Kidney (tissue), 13 donors: ENCODE measurements at regions not wholly inside any gene's neighbourhood (a gene's known extent, or its start where the extent isn't known, plus 50 kb on each side); places are given as distances from the start of the nearest gene placed in this dataset.

Experiments
- DNase-seq, 5 donors: peaks; one replicate each; pipeline ENCODE4 v3.0.0-alpha.2; 2013 to 2020
- FAIRE-seq: peaks from 2 replicates; lab custom pipeline; 2012; peaks lifted over from hg19 to GRCh38; lab: Jason Lieb, UNC
- H3K27ac ChIP-seq, 2 donors: one replicate each; pipeline ENCODE4 v1.7.0; 2013; ENCODE audit warnings: low read depth in 2 of 2, low read length in 2 of 2, inconsistent platforms in 1 of 2
- H3K27me3 ChIP-seq: one replicate; pipeline ENCODE4 v1.7.1; 2013; ENCODE audit warnings: low read length, inconsistent platforms; ENCODE audit not compliant: control insufficient read depth, insufficient read depth
- H3K36me3 ChIP-seq, 3 donors: one replicate each; pipeline versions ENCODE4 v1.7.0 to v1.7.1; 2013; ENCODE audit warnings: low read length in 3 of 3, control low read depth in 1 of 3, inconsistent platforms in 1 of 3; ENCODE audit not compliant: insufficient read depth in 3 of 3, control insufficient read depth in 2 of 3
- H3K4me1 ChIP-seq, 3 donors: one replicate each; pipeline versions ENCODE4 v1.7.0 to v1.7.1; 2013; ENCODE audit warnings: low read length in 3 of 3, inconsistent platforms in 1 of 3, low read depth in 1 of 3; ENCODE audit not compliant: control insufficient read depth in 2 of 3, insufficient read depth in 2 of 3
- H3K4me3 ChIP-seq, 3 donors: one replicate each; pipeline versions ENCODE4 v1.7.0 to v1.8.1; 2013; ENCODE audit warnings: low read length in 3 of 3, control low read depth in 1 of 3, inconsistent platforms in 1 of 3
- H3K9ac ChIP-seq, 3 donors: one replicate each; pipeline versions ENCODE4 v1.7.0 to v1.7.1; 2013; ENCODE audit warnings: low read length in 3 of 3, control low read depth in 1 of 3, inconsistent platforms in 1 of 3
- H3K9me3 ChIP-seq, 3 donors: one replicate each; pipeline versions ENCODE4 v1.7.0 to v1.7.1; 2013; ENCODE audit warnings: low read length in 3 of 3, control low read depth in 1 of 3, inconsistent platforms in 1 of 3; ENCODE audit not compliant: control insufficient read depth in 2 of 3, insufficient read depth in 1 of 3
- intact Hi-C: fragments of 100-400 bp; cut with DNase I; formaldehyde crosslinking; loops from one replicate; pipeline ENCODE4 v1.11.1; 2022
- TF ChIP-seq, protein P1 (sequence below): IDR thresholded peaks from 3 replicates; pipeline ENCODE4 v1.5.1; 2012; ENCODE audit warnings: mild to moderate bottlenecking, moderate library complexity, borderline replicate concordance; ENCODE audit not compliant: insufficient read depth; ENCODE audit errors: extremely low read depth
- donor health status: control.
- donor health status: control.
- donor health status: control.
- donor health status: control.
- donor health status: control.
- donor health status: DM: yes; HTN: yes; CAD: no.
- donor health status: Normal renal cell carcinoma (clear cell type).

- no peak overlapping the region for H3K27ac ChIP-seq
- H3K27me3 ChIP-seq = no peaks in the 10 kb centered on the region
- no peaks in the 10 kb centered on the region for H3K9me3 ChIP-seq
- H3K9ac ChIP-seq = no peak overlapping the region
- H3K4me1 ChIP-seq = no peaks in the 10 kb centered on the region
- H3K4me3 ChIP-seq = no peak overlapping the region
- no peaks in the 10 kb centered on the region for H3K36me3 ChIP-seq
- FAIRE-seq (no peak), DNase-seq (no peak)
- intact Hi-C loops = no loop called here
- TF ChIP-seq, protein P1, sequence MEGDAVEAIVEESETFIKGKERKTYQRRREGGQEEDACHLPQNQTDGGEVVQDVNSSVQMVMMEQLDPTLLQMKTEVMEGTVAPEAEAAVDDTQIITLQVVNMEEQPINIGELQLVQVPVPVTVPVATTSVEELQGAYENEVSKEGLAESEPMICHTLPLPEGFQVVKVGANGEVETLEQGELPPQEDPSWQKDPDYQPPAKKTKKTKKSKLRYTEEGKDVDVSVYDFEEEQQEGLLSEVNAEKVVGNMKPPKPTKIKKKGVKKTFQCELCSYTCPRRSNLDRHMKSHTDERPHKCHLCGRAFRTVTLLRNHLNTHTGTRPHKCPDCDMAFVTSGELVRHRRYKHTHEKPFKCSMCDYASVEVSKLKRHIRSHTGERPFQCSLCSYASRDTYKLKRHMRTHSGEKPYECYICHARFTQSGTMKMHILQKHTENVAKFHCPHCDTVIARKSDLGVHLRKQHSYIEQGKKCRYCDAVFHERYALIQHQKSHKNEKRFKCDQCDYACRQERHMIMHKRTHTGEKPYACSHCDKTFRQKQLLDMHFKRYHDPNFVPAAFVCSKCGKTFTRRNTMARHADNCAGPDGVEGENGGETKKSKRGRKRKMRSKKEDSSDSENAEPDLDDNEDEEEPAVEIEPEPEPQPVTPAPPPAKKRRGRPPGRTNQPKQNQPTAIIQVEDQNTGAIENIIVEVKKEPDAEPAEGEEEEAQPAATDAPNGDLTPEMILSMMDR = no peak
Observed at GRCh38 chr14:45705940-45706534, 453.0 kb upstream of the MIS18BP1 start.

GRCh38 chr14:45699471-45699870 is 446.5 kb upstream of the MIS18BP1 start:
- Histone ChIP-seq H3K9me3 (no peaks in the 10 kb centered on the region), H3K4me1 (peaks cover 0 to 8% (median 0%) of the 10 kb centered on the region in 3 donors), H3K36me3 (no peaks in the 10 kb centered on the region), H3K4me3 (no peak overlapping the region), H3K9ac (no peak overlapping the region), H3K27me3 (no peaks in the 10 kb centered on the region), H3K27ac (no peak overlapping the region)
- TF ChIP-seq, protein P1 = no peak
- intact Hi-C loops = no loop called here
- DNase-seq = no peak
- no peak for FAIRE-seq

DNA sequence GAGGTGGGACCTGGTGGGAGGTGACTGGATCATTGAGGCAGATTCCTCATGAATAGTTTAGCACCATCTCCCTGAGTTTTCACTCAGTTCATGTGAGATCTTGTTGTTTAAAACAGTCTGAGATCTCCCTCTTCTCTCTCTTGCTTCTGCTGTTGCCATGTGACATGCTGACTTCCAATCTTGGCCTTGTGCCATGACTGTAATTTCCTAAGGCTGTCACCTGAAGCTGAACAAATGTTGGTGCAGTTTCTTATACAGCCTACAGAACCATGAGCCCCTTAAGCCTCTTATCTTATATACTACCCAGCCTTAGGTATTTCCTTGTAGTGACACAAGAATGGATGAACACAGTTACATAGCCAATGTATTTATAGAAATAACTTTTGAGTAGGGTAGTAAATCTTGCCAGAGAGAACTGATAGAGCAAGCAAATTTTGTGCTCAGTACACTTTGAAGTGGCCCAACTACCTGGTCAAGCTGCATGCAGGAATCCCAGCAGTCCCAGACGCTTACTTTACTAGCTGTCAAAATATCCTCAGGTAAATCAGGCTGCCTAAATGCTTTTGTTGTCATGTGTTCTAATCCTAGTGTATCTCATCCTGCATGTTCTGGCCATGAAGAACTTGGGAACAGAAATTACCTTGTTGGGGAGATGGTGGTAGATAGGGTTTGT is 445.6 kb upstream of the MIS18BP1 start:
- TF ChIP-seq, protein P1 = no peak
- H3K36me3 ChIP-seq = no peaks in the 10 kb centered on the region
- no peaks in the 10 kb centered on the region for H3K27me3 ChIP-seq
- no peaks in the 10 kb centered on the region for H3K9me3 ChIP-seq
- no peak overlapping the region for H3K9ac ChIP-seq
- peak overlapping the region in 1 of 3 donors; percentile 10 for H3K4me3 ChIP-seq
- no peak overlapping the region for H3K27ac ChIP-seq
- intact Hi-C loops = no loop called here
- H3K4me1 ChIP-seq = peaks cover 0 to 8% (median 0%) of the 10 kb centered on the region in 3 donors
- FAIRE-seq (no peak), DNase-seq (peak in 2 of 5 donors; percentile 65 to 74)
